SH-SY5Y (cell line): ENCODE measurements at regions not wholly inside any gene's neighbourhood (a gene's known extent, or its start where the extent isn't known, plus 50 kb on each side); places are given as distances from the start of the nearest gene placed in this dataset.

Experiments
- GATA2 ChIP-seq: IDR thresholded peaks from 2 replicates; pipeline ENCODE4 v1.6.1; 2011; ENCODE audit warnings: mild to moderate bottlenecking, low read depth, low read length
- GATA3 ChIP-seq: IDR thresholded peaks from 2 replicates; pipeline ENCODE4 v1.6.1; 2011; ENCODE audit warnings: low read depth, mild to moderate bottlenecking, low read length, moderate library complexity

DNA sequence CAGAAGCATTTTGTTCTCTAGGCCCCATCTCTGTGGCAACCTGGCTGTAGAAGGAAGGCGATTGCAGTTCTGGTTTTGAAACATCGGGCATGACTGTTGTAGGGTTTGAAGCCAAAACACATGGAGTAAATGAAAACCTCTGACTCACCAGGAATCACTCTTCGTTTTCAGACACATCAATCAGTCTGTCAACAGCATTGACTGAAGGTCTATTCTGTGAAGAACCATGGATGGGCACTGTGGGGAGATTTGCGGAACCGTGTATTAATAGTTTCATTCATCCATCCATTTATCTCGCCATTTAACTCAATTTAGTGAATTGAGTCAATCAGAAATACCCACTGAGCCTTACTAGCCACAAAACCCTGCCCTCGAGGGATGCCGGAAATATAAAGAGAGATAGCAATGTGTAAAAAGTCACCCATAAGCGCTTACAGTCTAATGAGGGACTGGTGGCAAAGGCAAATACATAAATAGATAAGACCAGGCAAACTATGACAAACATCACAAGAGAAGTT is 364.6 kb upstream of the PROX1 start:
- TF ChIP-seq GATA2 = no peak
- TF ChIP-seq GATA3 = no peak

- no peak for TF ChIP-seq GATA2
- no peak for TF ChIP-seq GATA3
These were observed 363.9 kb upstream of the PROX1 start for GRCh38 chr1:213623862-213624261.

GRCh38 chr1:213641312-213641711 is 346.5 kb upstream of the PROX1 start:
- no peak for TF ChIP-seq GATA2
- TF ChIP-seq GATA3 = no peak

GRCh38 chr1:213643360-213643759 is 344.4 kb upstream of the PROX1 start:
- TF ChIP-seq GATA2 = no peak
- TF ChIP-seq GATA3 = no peak

DNA sequence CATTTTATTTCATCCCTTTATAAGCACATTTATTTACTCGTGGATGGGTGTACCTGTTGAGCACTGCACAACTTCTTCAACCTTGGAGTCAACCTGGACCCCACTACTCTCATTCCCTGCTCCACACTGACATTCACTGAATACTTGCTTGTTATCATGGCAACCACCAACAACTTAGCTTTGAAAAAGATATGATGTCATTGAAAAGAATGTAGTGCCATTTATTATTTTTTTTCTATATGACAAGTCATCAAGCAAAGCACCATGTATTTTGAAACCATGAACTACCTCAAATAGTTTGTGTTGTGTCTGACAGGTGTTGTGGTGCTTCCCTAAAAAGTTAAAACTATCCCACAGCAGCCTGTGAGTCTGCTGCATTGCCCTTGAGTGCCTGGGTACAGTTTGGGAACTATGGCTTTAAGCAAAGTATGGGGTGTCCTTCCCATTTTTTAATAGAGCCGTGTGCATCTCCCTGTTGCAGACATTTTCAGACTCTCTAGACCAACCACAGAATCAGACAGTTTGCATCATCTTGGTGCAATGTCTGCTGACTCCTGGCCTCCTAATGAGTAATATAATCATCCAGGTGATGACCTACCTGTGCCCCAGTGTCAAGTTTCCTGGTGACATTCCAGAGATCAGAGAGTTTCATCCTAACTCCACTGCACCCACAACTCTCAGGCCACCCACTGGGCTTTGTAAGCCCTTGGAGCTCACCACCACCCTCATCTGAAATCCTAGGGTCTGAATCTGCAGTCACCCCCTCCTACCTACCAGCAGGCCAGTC is 339.7 kb upstream of the PROX1 start:
- TF ChIP-seq GATA3 (no peak), GATA2 (no peak)

GRCh38 chr1:213649373-213649772 is 338.4 kb upstream of the PROX1 start:
- TF ChIP-seq GATA2 (no peak), GATA3 (no peak)

DNA sequence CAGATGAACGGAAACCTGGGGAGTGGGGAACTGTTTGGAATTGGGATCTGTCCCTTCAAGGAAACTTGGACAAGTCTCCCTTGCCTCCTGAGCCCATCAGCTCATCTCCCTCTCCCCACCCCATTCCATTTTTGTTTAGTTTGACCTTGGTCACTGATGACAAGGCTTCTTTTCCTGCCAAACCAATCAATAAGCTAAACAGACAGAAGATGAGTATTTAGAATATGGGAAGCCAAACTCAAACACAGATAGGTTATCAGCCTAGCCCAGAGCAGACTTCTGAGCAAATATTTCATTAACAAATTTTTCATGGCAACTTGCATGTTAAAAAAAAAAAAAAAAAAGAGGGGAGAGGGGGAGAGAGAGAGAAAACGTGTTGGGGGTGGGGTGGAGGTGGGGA is 337.2 kb upstream of the PROX1 start:
- no peak for TF ChIP-seq GATA2
- TF ChIP-seq GATA3 = no peak

- TF ChIP-seq GATA3 = no peak
- no peak for TF ChIP-seq GATA2
These were observed 336.7 kb upstream of the PROX1 start for GRCh38 chr1:213651077-213651476.

DNA sequence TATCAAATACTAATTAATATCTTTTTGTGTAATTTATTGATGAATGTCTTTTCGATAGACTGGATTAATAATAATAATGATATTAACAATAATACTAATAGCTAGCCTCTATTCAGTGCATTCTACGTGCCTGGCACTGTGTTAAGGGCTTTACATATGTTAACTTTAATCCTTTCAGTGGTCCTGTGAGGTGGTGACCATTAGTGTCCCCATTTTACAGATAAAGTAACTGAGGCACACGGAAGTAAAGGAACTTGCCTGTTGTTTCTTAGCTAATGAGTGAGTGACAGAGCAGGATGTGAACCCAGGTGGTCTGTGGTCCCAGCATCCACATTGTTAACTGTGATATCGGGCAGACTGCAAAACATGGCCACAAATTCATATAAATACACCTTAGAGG is 335.7 kb upstream of the PROX1 start:
- TF ChIP-seq GATA2 (no peak), GATA3 (no peak)

DNA sequence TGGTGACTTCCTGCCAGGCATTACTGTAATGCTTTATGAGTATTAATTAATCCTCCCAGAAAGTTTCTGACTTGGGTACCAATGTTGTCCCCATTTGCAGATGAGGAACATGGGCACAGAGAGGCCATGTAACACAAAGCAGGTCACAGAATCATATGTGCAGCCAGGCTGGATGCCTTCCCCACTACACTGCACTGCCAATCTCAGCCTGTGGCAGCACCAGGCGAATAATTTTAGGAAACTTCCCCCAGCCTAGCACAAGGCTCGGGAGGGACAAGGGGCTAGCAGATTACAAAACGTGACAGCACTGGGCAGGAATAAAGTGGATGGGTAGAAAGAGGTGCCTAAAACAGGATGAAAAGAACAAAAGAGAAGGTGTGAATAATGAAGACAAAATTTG is 331.7 kb upstream of the PROX1 start:
- TF ChIP-seq GATA3 = no peak
- TF ChIP-seq GATA2 = no peak

DNA sequence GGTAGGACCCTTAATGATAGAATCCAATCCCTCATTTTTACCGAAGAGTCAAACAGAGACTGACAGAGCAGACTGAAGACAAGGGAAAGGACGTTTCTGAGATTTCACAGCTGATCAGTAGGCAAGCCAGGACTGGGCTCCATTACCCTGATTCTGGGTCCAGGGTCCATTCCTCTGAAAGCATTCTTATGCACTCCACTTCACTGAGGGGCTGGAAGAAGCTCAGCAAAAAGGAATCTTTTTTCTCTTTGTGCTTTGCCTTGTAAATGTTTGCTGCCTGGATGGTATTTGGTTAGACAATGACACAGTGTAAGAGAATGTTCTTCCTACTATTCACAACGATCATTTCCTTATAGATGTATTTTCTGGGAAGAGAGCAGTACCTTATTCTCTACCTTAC is 331.3 kb upstream of the PROX1 start:
- TF ChIP-seq GATA2 (no peak), GATA3 (no peak)

DNA sequence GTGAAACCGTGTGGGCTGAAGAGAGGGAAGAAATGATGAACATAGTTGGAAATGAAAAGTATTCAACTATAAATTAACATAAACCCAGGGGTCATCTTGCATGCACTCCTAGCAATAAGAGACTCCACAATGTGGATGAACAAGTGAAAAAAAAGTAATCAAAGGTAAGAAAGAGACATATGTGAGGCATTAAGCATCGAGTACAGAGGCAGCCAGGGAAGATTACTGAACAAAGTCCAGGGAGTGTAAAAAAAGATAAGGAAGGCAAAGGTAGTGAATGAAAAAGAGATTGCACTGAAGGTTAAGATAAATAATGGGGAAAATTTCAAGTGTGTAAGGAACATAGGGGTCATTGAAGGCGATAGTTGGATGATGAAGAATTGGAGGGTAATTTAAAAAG is 330.8 kb upstream of the PROX1 start:
- no peak for TF ChIP-seq GATA3
- no peak for TF ChIP-seq GATA2

- no peak for TF ChIP-seq GATA3
These were observed 329.9 kb upstream of the PROX1 start for GRCh38 chr1:213657879-213658278.

- TF ChIP-seq GATA2 (no peak), GATA3 (no peak)
These were observed 329.3 kb upstream of the PROX1 start for GRCh38 chr1:213658457-213658856.

DNA sequence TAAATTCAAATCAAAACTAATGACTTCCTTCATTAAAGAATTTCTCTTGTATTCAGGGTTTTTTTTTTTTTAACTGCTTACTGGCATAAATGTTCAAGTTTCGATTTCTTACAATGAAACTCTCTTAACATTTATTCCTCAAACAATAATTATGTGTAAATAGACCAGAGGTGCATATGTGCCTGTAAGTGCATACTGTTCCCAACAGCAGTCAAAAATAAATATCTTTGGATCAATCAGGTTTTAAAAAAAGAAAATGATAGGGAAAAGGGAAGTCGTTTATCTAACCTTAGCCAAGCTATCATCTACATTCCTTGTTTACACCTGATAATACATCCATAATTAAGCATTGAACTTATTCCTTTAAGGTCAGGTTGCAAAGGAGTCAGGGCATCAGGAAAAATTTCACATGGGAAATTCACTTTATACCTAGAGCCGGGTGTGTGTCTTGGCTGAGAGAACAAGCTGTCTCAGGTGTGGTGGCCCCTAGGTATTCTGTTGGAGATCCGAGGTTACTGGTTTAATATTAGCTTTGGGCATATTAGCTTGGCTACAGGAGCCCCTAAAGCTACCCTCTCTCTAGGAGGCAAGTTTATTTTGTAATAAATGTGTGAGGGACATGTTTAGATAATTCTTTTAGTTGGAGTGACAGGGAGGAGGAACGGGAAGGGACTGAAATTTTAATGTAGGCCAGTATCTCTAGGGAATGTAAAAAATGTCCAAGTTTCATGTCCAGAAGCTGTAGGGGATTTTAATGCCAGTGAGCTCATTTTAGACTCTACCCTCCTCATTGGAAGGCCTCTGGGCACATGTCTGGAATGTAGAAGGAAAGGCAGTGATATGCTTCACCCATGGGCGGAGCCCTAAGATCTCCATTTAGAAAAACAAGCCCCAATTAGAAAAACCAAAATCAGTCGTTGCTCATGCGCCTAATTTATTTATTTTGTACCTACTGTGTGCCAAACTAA is 327.9 kb upstream of the PROX1 start:
- no peak for TF ChIP-seq GATA3
- TF ChIP-seq GATA2 = no peak

DNA sequence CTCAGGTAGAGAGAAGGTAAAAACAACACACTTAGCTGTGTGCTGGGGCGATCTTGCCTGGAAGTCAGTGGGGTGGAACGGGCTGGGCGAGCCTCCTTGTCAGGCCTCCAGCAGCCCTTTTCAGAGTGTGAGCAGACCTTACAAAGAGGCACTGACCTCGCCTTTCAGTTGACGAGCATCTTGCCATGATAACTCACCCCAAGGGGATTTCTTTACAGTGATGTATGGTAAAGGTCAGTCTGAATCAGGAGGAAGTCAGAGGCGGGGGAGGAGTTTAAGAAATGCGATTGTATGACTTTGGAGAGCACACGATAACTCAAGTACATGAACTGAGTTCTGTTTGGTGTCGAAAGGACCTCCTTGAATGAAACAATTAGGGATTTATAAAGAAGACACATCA is 326.5 kb upstream of the PROX1 start:
- TF ChIP-seq GATA2 (no peak), GATA3 (no peak)
